ENCODE measurements at regions not wholly inside any gene's neighbourhood (a gene's known extent, or its start where the extent isn't known, plus 50 kb on each side); places are given as distances from the start of the nearest gene placed in this dataset.
"Not testable (repeated sequence)": the region's sequence is repeated elsewhere in the genome, so short reads cannot be mapped to it uniquely, and the experiment has no call there.

GRCh38 chr5:163696579-163696887 is 191.1 kb downstream of the MAT2B start:
- DNase-seq (ENCODE audit: low spot score): no peak

GRCh38 chr5:163706053-163706771 is 200.8 kb downstream of the MAT2B start:
- no peak for DNase-seq (ENCODE audit: low spot score)

GRCh38 chr5:163712011-163712410 is 206.6 kb downstream of the MAT2B start:
- no peak for DNase-seq (ENCODE audit: low spot score)

- DNase-seq (ENCODE audit: low spot score): no peak
Measured at GRCh38 chr5:163718272-163718671, 212.9 kb downstream of the MAT2B start.

- DNase-seq (ENCODE audit: low spot score): no peak
Measured at GRCh38 chr5:163724305-163724704, 218.9 kb downstream of the MAT2B start.

GRCh38 chr5:163727028-163727427 is 221.6 kb downstream of the MAT2B start:
- DNase-seq (ENCODE audit: low spot score): no peak

- no peak for DNase-seq (ENCODE audit: low spot score)
Measured at GRCh38 chr5:163730206-163730756, 224.9 kb downstream of the MAT2B start.

GRCh38 chr5:163731256-163731655 is 225.8 kb downstream of the MAT2B start:
- no peak for DNase-seq (ENCODE audit: low spot score)

- no peak for DNase-seq (ENCODE audit: low spot score)
Measured at GRCh38 chr5:163735069-163735468, 229.7 kb downstream of the MAT2B start.

- no peak for DNase-seq (ENCODE audit: low spot score)
Measured at GRCh38 chr5:163747586-163747985, 242.2 kb downstream of the MAT2B start.

GRCh38 chr5:163748934-163749333 is 243.5 kb downstream of the MAT2B start:
- no peak for DNase-seq (ENCODE audit: low spot score)

- not testable (repeated sequence) for DNase-seq (ENCODE audit: low spot score)
Measured at GRCh38 chr5:163750415-163750814, 245.0 kb downstream of the MAT2B start.

GRCh38 chr5:163755505-163755904 is 250.1 kb downstream of the MAT2B start:
- no peak for DNase-seq (ENCODE audit: low spot score)

- DNase-seq (ENCODE audit: low spot score): no peak
Measured at GRCh38 chr5:163756170-163756569, 250.8 kb downstream of the MAT2B start.

GRCh38 chr5:163757344-163757743 is 251.9 kb downstream of the MAT2B start:
- DNase-seq (ENCODE audit: low spot score): no peak

GRCh38 chr5:163758283-163758711 is 252.9 kb downstream of the MAT2B start:
- no peak for DNase-seq (ENCODE audit: low spot score)

GRCh38 chr5:163759000-163759704 is 253.7 kb downstream of the MAT2B start:
- DNase-seq (ENCODE audit: low spot score): no peak

GRCh38 chr5:163760498-163760897 is 255.1 kb downstream of the MAT2B start:
- DNase-seq (ENCODE audit: low spot score): no peak

GRCh38 chr5:163766936-163767670 is 261.7 kb downstream of the MAT2B start:
- DNase-seq (ENCODE audit: low spot score): no peak

GRCh38 chr5:163770625-163771024 is 265.2 kb downstream of the MAT2B start:
- no peak for DNase-seq (ENCODE audit: low spot score)

GRCh38 chr5:163772241-163772640 is 266.8 kb downstream of the MAT2B start:
- DNase-seq (ENCODE audit: low spot score): no peak

GRCh38 chr5:163772644-163773043 is 267.2 kb downstream of the MAT2B start:
- no peak for DNase-seq (ENCODE audit: low spot score)

GRCh38 chr5:163773226-163773625 is 267.8 kb downstream of the MAT2B start:
- no peak for DNase-seq (ENCODE audit: low spot score)
